Parathyroid adenoma (tissue), 2 donors: ENCODE measurements at regions not wholly inside any gene's neighbourhood (a gene's known extent, or its start where the extent isn't known, plus 50 kb on each side); places are given as distances from the start of the nearest gene placed in this dataset.
A peak's percentile ranks its signal among the peaks of the same experiment; 100 is the strongest.

ENCODE experiments used
- H2AFZ ChIP-seq: fragments of 300-600 bp; sonication (generic); one replicate; pipeline ENCODE4 v1.7.0; 2017; ENCODE audit warnings: antibody characterized with exemption, mild to moderate bottlenecking
- H3K27ac ChIP-seq: fragments of 300-600 bp; sonication (generic); one replicate; pipeline ENCODE4 v1.7.0; 2017
- H3K27me3 ChIP-seq: fragments of 300-600 bp; sonication (generic); one replicate; pipeline ENCODE4 v1.7.0; 2017; ENCODE audit warnings: low read length; ENCODE audit not compliant: control insufficient read depth, insufficient read depth
- H3K36me3 ChIP-seq: fragments of 300-600 bp; sonication (generic); one replicate; pipeline ENCODE4 v1.7.0; 2017; ENCODE audit warnings: low read length; ENCODE audit not compliant: control insufficient read depth, insufficient read depth
- H3K4me1 ChIP-seq: fragments of 300-600 bp; sonication (generic); one replicate; pipeline ENCODE4 v1.7.0; 2017; ENCODE audit warnings: control low read depth
- H3K4me2 ChIP-seq: fragments of 300-600 bp; sonication (generic); one replicate; pipeline ENCODE4 v1.7.0; 2017; ENCODE audit warnings: low read length
- H3K4me3 ChIP-seq: fragments of 300-600 bp; sonication (generic); one replicate; pipeline ENCODE4 v1.7.0; 2017; ENCODE audit warnings: low read depth, low read length
- H3K79me2 ChIP-seq: fragments of 300-600 bp; sonication (generic); one replicate; pipeline ENCODE4 v1.7.0; 2017; ENCODE audit warnings: control low read depth
- H3K9ac ChIP-seq: fragments of 300-600 bp; sonication (generic); one replicate; pipeline ENCODE4 v1.7.0; 2017; ENCODE audit warnings: mild to moderate bottlenecking
- H3K9me3 ChIP-seq: fragments of 300-600 bp; sonication (generic); one replicate; pipeline ENCODE4 v1.7.0; 2017; ENCODE audit warnings: low read length; ENCODE audit not compliant: control insufficient read depth
- TF ChIP-seq, protein P1 (sequence below): fragments of 300-600 bp; sonication (generic); IDR thresholded peaks from one replicate; pipeline ENCODE4 v1.7.0; 2017; ENCODE audit warnings: antibody characterized with exemption, mild to moderate bottlenecking
- donor health status: primary hyperparathyroidism.

GRCh38 chr17:77687921-77688320 lies 270.6 kb upstream of the TNRC6C start:
- Histone ChIP-seq H3K36me3 (no peaks in the 10 kb centered on the region), H3K27me3 (no peaks in the 10 kb centered on the region), H2AFZ (no peak overlapping the region), H3K9ac (no peak overlapping the region), H3K79me2 (no peaks in the 10 kb centered on the region), H3K4me1 (no peaks in the 10 kb centered on the region), H3K9me3 (no peaks in the 10 kb centered on the region), H3K4me3 (no peak overlapping the region), H3K4me2 (no peak overlapping the region), H3K27ac (no peak overlapping the region)
- TF ChIP-seq, protein P1, sequence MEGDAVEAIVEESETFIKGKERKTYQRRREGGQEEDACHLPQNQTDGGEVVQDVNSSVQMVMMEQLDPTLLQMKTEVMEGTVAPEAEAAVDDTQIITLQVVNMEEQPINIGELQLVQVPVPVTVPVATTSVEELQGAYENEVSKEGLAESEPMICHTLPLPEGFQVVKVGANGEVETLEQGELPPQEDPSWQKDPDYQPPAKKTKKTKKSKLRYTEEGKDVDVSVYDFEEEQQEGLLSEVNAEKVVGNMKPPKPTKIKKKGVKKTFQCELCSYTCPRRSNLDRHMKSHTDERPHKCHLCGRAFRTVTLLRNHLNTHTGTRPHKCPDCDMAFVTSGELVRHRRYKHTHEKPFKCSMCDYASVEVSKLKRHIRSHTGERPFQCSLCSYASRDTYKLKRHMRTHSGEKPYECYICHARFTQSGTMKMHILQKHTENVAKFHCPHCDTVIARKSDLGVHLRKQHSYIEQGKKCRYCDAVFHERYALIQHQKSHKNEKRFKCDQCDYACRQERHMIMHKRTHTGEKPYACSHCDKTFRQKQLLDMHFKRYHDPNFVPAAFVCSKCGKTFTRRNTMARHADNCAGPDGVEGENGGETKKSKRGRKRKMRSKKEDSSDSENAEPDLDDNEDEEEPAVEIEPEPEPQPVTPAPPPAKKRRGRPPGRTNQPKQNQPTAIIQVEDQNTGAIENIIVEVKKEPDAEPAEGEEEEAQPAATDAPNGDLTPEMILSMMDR = no peak

DNA sequence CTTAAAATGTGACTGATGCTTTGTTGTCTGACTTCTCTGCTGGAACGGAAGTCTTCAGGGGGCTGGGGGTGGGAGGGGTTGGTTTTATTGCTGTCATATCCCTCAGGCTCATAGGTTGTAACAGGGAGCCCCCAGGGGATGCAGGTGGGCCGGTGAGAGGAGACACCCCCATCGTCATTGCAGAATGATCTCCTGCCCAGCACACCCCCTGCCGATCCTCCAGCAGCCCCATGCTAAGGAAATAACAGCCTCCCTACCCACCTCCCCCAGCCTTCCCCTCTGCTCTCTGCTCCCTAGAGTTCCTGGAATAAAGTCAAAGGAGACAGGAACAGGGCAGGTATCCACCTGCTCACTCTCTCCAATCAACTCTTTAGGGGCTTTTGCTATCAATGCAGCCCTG lies 270.1 kb upstream of the TNRC6C start:
- TF ChIP-seq, protein P1 = no peak
- Histone ChIP-seq H3K27me3 (no peaks in the 10 kb centered on the region), H3K79me2 (no peaks in the 10 kb centered on the region), H3K9me3 (no peaks in the 10 kb centered on the region), H3K9ac (no peak overlapping the region), H3K4me3 (no peak overlapping the region), H2AFZ (no peak overlapping the region), H3K4me2 (no peak overlapping the region), H3K27ac (no peak overlapping the region), H3K4me1 (no peaks in the 10 kb centered on the region), H3K36me3 (no peaks in the 10 kb centered on the region)

DNA sequence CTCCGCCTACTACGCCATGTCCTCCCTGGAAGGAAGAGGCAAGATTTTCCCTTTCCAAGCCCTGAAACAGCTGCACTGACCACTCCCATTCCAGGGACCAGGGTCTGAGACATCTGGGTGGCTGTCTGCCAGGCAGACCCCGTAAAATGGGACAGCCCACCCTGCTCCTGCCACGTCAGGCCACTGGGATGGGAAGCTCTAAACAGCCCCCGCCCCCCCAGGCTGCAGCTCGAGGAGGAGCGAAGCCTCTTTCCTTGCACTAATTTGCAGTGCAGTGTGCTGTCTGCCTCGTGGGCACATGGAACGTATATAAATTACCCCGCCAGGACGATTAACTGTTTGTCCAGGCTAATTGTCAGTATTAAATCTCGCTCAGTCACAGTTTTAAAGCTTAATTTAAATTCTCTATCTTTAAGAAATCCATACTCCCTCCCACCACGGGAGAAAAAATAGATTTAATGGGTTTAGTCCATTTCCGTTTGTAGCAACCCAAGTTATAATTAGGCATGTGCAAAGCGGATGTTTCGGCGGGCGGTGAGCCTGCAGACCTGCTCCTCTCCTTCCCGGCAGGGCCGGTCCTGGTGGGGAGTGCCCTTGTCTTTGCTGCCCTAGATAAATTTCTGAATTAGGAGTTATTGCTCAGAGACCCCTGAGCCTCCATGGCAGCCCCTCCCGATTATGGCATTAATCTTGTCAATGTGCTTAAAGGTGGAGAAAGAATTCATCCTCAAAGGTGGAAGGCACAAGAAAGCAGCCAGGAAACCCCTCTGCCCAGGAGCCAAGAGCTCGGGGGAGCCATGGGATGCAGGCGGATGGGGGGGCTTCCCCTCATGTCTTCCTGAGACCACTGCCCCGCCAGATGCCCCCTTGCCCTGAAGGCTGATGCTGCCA lies 268.0 kb upstream of the TNRC6C start:
- Histone ChIP-seq H3K4me3 (no peak overlapping the region), H2AFZ (no peak overlapping the region), H3K36me3 (no peaks in the 10 kb centered on the region), H3K4me1 (no peaks in the 10 kb centered on the region), H3K9me3 (no peaks in the 10 kb centered on the region), H3K27ac (no peak overlapping the region), H3K79me2 (no peaks in the 10 kb centered on the region), H3K27me3 (no peaks in the 10 kb centered on the region), H3K4me2 (peak overlapping the region; percentile 13), H3K9ac (no peak overlapping the region)
- TF ChIP-seq, protein P1 = no peak

DNA sequence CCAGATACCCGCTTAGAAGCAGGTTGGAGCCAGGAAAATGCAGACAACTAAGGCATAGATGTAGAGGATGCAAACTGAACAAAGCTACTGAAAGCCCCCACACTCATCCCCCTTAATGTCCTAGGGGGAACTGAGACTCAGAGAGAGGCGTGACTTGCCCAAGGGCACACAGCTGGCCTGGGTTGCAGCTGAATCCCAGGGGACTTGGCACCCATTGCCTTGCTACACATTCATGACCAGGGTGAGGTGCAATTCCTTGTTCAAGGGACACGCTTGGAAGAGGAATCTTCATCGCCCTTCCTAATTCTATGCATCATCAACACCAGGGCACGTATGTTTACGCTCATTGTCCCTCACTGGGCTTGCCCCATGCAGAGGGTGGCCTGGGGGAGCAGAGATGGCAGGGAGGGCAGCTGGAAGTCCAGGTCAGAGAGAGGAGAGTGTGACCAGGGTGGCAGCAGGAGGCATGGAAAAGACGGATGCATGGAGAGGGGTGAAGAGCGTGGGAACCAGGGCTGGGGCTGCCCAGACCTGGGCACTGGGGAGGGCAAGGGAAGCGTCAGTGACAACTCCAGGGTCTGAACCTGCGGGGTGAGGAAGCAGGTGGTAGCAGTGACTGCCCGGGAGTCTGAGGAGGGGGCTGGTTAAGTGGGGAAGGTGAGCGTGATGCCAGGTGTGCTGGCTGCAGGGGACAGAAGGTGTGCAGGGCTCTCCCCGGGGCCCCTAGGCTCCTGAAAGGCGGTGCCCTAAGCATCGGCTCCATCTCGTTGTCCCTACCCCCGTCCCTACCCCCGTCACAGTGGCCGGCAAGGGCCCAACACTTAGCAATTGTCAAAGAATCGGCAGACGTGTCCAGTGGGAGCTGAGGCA lies 267.1 kb upstream of the TNRC6C start:
- TF ChIP-seq, protein P1 = no peak
- Histone ChIP-seq H3K9ac (no peak overlapping the region), H3K79me2 (no peaks in the 10 kb centered on the region), H3K27ac (no peak overlapping the region), H3K27me3 (no peaks in the 10 kb centered on the region), H3K9me3 (no peaks in the 10 kb centered on the region), H3K36me3 (no peaks in the 10 kb centered on the region), H3K4me1 (no peaks in the 10 kb centered on the region), H3K4me2 (no peak overlapping the region), H3K4me3 (no peak overlapping the region), H2AFZ (no peak overlapping the region)
